ENCODE measurements at regions not wholly inside any gene's neighbourhood (a gene's known extent, or its start where the extent isn't known, plus 50 kb on each side); places are given as distances from the start of the nearest gene placed in this dataset.

- FAIRE-seq, result no peak
Measured at GRCh38 chr21:30986965-30987364, 51.3 kb downstream of the KRTAP19-8 start.

GRCh38 chr21:30984889-30985288 is 53.4 kb downstream of the KRTAP19-8 start:
- ChIA-PET CTCF (ENCODE audit: low intra/inter-chr PET ratio, low total read pairs) (no interaction called here), POLR2A (no interaction called here)
- Histone ChIP-seq H3K27me3 (ENCODE audit: control insufficient read depth in 1 of 2, insufficient read depth in 2 of 2, low read length in 2 of 2) (no peaks in the 10 kb centered on the region), H3K36me3 (replicated peaks in 1 of 2; ENCODE audit: control insufficient read depth in 1 of 2, insufficient read depth in 2 of 2, low read length in 2 of 2) (no peaks in the 10 kb centered on the region), H3K27ac (ENCODE audit: extremely low read length, insufficient read depth, low read length) (no peak overlapping the region), H3K79me2 (ENCODE audit: insufficient read depth, low read length) (no peaks in the 10 kb centered on the region), H4K20me1 (ENCODE audit: insufficient read depth, low read length) (no peaks in the 10 kb centered on the region), H2AFZ (ENCODE audit: low read length) (no peak overlapping the region), H3K9ac (ENCODE audit: insufficient read depth, low read depth, low read length) (no peak overlapping the region), H3K4me2 (ENCODE audit: low read depth, low read length) (no peak overlapping the region), H3K4me3 (replicated peaks in 1 of 3; ENCODE audit: insufficient read depth in 1 of 3, low read depth in 2 of 3, low read length in 3 of 3) (no peak overlapping the region), H3K4me1 (ENCODE audit: insufficient read depth, low read length) (no peaks in the 10 kb centered on the region), H3K9me3 (ENCODE audit: low read length) (peaks cover 79% of the 10 kb centered on the region)
- ATAC-seq, result no peak
- DNase-seq (ENCODE audit: low spot score), result no peak
- TF ChIP-seq NFATC3 (CRISPR knock-in tag; IDR thresholded peaks at IDR 0.05), result no peak
- no peak for TF ChIP-seq ZNF337 (CRISPR knock-in tag; IDR thresholded peaks at IDR 0.05; ENCODE audit: borderline replicate concordance, low read depth)
- no peak for TF ChIP-seq ZNF788 (CRISPR knock-in tag; IDR thresholded peaks at IDR 0.05; ENCODE audit: borderline replicate concordance)
- no peak for TF ChIP-seq ZMAT3 (CRISPR knock-in tag; conservative IDR thresholded peaks at IDR 0.05)
- TF ChIP-seq ELK4 (CRISPR knock-in tag; IDR thresholded peaks at IDR 0.05; ENCODE audit: borderline replicate concordance), result no peak
- BruUV-seq (replicated peaks), result no TSS peak
- intact Hi-C loops (cut with micrococcal nuclease; ENCODE audit: unreplicated experiment), result no loop called here
- in situ Hi-C loops (cut with HindIII; ENCODE audit: extremely low pct_ligation_motif_present, low pct_unique_long_range_greater_than_20kb), result no loop called here
- WGBS (ENCODE audit: low lambda C conversion rate), result 7% methylated on average over 3 of the region's 3 CpGs
- FAIRE-seq, result no peak

More at GRCh38 chr21:30986965-30987364, 51.3 kb downstream of the KRTAP19-8 start:
- no peaks in the 10 kb centered on the region for H3K36me3 ChIP-seq (replicated peaks in 1 of 2; ENCODE audit: control insufficient read depth in 1 of 2, insufficient read depth in 2 of 2, low read length in 2 of 2)
- H2AFZ ChIP-seq (ENCODE audit: low read length), result no peak overlapping the region
- no peaks in the 10 kb centered on the region for H3K27me3 ChIP-seq (ENCODE audit: control insufficient read depth in 1 of 2, insufficient read depth in 2 of 2, low read length in 2 of 2)
- no peak overlapping the region for H3K27ac ChIP-seq (ENCODE audit: extremely low read length, insufficient read depth, low read length)
- H4K20me1 ChIP-seq (ENCODE audit: insufficient read depth, low read length), result no peaks in the 10 kb centered on the region
- BruUV-seq (replicated peaks), result no TSS peak
- H3K4me3 ChIP-seq (replicated peaks in 1 of 3; ENCODE audit: insufficient read depth in 1 of 3, low read depth in 2 of 3, low read length in 3 of 3), result no peak overlapping the region
- ChIA-PET CTCF (ENCODE audit: low intra/inter-chr PET ratio, low total read pairs) (no interaction called here), POLR2A (no interaction called here)
- no peaks in the 10 kb centered on the region for H3K4me1 ChIP-seq (ENCODE audit: insufficient read depth, low read length)
- intact Hi-C loops (cut with micrococcal nuclease; ENCODE audit: unreplicated experiment), result no loop called here
- TF ChIP-seq YY1 (IDR thresholded peaks at IDR 0.05; ENCODE audit: insufficient read depth, insufficient replicate concordance, low read depth, low read length), result no peak
- TF ChIP-seq ZSCAN9 (CRISPR knock-in tag; IDR thresholded peaks at IDR 0.05; ENCODE audit: borderline replicate concordance), result no peak
- no peak for TF ChIP-seq POGZ (CRISPR knock-in tag; IDR thresholded peaks at IDR 0.05)
- no peak for TF ChIP-seq CHD4 (IDR thresholded peaks at IDR 0.05; ENCODE audit: borderline replicate concordance, low read length)
- in situ Hi-C loops (cut with HindIII; ENCODE audit: extremely low pct_ligation_motif_present, low pct_unique_long_range_greater_than_20kb), result no loop called here
- ATAC-seq, result no peak
- no peak overlapping the region for H3K4me2 ChIP-seq (ENCODE audit: low read depth, low read length)
- peaks cover 80% of the 10 kb centered on the region for H3K9me3 ChIP-seq (ENCODE audit: low read length)
- WGBS (ENCODE audit: low lambda C conversion rate), result 4% methylated on average over 2 of the region's 2 CpGs
- H3K9ac ChIP-seq (ENCODE audit: insufficient read depth, low read depth, low read length), result no peak overlapping the region
- DNase-seq (ENCODE audit: low spot score), result no peak
- no peaks in the 10 kb centered on the region for H3K79me2 ChIP-seq (ENCODE audit: insufficient read depth, low read length)

Data from HepG2 (cell line).